NCI-H345 (cell line): ENCODE measurements at regions not wholly inside any gene's neighbourhood (a gene's known extent, or its start where the extent isn't known, plus 50 kb on each side); places are given as distances from the start of the nearest gene placed in this dataset.
"Not testable (repeated sequence)": the region's sequence is repeated elsewhere in the genome, so short reads cannot be mapped to it uniquely, and the experiment has no call there.

ENCODE experiments used
- DNase-seq: peaks from one replicate; lab custom pipeline; 2025; lab: John Stamatoyannopoulos, UW

- no peak for DNase-seq
These were observed 961.9 kb downstream of the TMEM121 start for GRCh38 chr14:106488291-106488690.

DNA sequence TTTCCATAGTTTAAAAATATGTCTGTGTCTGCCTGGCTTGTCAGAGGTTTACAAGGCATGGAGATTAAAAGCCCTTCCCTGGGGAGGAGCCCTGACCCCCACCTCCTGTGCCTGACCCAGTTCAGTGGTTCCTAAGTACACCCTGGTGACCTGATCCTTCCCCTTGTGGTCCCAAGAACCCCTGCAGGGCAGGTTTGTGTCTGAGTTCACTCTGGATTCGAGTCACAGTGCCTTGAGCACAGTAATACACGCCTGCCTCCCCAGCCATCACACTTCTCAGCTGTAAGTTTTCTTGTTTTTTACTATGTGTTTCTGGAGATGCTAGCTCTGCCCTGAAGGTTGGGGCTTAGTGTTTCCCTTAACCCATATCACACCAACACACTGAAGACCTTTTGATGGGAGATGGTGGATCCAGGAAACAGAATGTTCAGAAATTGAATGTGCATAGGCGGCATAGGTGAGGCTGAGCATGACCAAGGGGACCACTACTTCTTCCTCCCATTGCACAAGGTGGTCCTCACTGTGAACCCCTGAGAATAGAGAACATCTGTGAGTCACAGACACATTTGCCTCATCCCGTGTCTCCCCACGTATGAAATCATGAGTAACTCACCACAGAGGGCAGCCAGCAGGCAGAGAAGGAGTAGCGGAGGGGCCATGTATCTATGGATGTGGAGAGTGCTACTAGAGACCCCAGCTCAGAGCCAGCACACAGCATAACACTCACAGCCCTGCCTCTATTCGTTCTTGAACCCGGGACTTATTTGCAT, 962.9 kb downstream of the TMEM121 start:
- no peak for DNase-seq

- DNase-seq, result no peak
These were observed 964.1 kb downstream of the TMEM121 start for GRCh38 chr14:106490442-106490841.

DNA sequence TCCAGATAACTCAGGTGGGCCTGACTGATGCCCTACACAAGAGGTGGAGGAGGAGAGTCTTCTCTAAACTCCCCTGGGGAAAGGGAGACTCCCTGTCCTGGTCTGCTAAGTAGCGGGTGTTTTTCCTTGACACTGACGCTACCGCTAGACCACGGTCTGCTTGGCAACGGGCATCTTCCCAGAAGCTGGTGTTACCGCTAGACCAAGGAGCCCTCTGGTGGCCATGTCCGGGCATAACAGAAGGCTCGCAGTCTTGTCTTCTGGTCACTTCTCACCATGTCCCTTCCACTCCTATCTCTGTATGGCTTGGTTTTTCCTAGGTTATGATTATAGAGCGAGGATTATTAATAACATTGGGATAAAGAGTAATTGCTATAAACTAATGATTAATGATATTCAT, 965.5 kb downstream of the TMEM121 start:
- no peak for DNase-seq

DNA sequence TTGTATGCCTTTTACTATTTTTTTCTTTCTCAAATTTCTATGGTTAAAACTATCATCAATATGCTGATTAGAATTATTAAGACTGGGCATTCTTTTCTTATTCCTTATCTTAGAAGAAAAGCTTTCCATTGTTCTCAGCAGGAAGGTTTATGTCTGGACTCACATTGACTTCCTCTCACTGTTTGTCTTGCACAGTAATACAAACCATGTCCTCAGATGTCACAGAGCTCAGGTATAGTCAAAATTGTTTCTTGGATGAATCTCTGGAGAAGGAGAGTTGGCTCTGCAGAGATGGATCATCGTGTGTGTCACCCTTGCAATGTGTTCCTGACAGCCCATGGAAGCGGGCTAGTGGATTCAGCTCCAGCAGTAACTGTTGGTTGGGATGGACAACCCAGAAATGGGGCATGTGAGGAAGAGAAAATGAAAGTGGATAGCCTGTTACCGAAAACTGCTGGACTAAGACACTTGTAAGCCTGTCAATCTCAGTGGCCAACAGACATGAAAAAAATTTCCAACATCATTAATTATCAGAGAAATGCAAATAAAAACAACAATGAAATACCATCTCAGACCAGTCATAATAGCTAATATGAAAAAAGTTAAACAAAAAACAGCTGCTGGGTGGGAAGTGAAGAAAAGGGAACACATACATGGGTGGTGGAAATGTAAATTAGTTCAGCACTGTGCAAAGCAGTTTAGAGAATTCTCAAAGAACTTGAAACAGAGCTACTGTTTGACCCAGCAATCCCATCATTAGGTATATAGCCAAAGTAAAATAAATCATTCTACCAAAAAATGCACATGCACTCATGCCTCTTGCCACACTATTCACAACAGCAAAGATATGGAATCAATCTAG, 967.8 kb downstream of the TMEM121 start:
- DNase-seq, result no peak

- DNase-seq, result no peak
These were observed 974.2 kb downstream of the TMEM121 start for GRCh38 chr14:106500571-106500970.

- no peak for DNase-seq
These were observed 975.5 kb downstream of the TMEM121 start for GRCh38 chr14:106501898-106502297.

DNA sequence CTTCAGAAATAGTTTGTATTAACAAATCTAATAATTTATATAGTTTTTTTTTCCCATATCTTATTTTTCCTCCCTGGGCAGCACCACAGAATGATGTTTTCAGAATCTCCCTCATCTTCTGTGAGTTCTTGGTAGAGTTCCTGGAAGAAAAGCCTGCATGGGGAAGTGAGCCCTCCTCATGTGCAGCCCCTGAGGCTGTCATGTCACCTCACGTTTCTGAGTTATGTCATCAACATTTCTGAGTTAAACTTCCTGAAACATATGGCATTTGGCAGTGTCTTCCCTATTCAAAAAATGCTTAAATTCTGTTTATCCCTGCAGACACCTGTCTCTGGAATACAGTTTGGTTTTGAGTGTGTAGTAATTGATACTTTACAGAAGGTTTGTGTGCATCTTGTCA, 979.0 kb downstream of the TMEM121 start:
- DNase-seq, result no peak

GRCh38 chr14:106506881-106507305, 980.5 kb downstream of the TMEM121 start:
- DNase-seq, result no peak

- no peak for DNase-seq
These were observed 981.0 kb downstream of the TMEM121 start for GRCh38 chr14:106507354-106507753.

DNA sequence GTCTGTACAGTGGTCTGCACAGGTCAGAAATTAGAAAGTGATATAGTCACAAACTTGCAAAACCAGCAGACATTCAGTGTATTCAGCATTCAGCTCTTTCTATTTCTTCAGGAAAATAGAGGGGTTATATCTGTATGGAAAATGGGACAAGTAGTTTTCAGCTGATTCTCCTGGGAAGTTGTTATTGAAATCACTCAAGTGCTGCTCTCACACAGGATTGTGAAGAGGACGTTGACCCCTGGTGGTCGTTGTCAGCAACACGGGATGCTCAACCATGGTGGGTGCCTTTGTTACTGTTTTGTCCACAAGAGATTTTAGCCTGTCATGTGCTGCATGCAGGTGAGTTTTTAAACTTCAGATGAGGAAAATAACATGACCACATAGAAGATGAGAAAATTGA, 981.8 kb downstream of the TMEM121 start:
- DNase-seq, result no peak

- DNase-seq, result no peak
These were observed 982.8 kb downstream of the TMEM121 start for GRCh38 chr14:106509176-106509575.

- DNase-seq, result no peak
These were observed 983.4 kb downstream of the TMEM121 start for GRCh38 chr14:106509807-106510206.

GRCh38 chr14:106511006-106511799, 984.8 kb downstream of the TMEM121 start:
- no peak for DNase-seq

- DNase-seq, result no peak
These were observed 985.4 kb downstream of the TMEM121 start for GRCh38 chr14:106511800-106512198.

DNA sequence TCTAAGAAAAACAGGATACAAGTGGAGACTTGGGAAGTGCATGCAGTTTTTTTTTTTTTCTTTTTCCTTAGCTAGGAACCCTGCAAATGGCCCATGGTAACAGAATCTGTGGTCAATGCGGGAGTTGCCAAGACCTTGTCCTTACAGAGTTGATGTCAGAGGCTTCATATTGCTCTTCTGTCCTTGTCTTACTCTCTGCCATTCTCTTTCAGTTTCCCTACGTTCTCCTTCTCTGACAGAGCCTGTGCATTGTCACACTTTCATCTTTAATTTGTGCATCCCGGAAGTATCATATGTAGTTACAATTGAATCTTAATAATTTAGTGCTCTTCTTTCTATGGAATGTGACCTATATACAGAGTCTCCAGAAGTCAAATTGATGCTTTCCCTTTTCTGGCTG, 986.9 kb downstream of the TMEM121 start:
- no peak for DNase-seq

DNA sequence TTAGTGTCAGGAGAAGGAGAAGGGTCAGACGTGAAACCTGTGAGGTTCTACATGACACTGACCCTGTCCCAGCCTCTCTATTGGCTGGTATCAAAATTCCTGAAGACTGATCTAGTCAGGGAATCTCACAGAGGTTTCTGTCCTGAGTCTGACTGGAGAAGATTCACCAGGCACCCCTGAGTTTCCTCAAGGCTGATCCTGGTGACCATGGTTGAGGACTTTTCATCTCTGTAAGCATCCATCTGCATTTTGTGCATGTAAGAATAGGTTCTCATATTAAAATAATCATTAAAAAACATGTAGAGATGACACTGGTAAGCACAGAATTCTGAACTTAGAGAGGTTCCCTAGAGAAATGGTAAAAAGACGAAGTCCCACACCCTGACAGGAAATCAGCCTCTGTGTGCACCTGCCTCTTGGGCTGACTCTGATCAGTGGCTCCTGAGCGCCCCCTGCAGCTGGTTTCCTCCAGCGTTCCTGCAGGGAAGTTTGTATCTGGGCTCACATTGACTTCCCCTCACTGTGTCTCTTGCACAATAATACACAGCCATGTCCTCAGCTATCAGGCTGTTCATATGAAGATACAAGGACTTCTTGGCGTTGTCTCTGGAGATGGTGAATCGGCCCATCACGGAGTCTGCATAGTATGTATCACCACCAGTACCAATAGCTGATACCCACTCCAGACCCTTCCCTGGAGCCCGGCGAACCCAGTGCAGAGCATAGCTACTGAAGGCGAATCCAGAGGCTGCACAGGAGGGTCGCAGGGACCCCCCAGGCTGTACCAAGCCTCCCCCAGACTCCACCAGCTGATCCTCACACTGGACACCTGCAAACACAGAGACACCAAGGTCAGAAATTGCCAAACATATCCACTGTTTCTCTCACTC, 991.9 kb downstream of the TMEM121 start:
- peak; percentile 28 for DNase-seq

- DNase-seq, result not testable (repeated sequence)
These were observed 995.7 kb downstream of the TMEM121 start for GRCh38 chr14:106522118-106522517.

GRCh38 chr14:106522990-106523389, 996.6 kb downstream of the TMEM121 start:
- DNase-seq, result no peak

GRCh38 chr14:106528717-106529116, 1002.3 kb downstream of the TMEM121 start:
- no peak for DNase-seq

- no peak for DNase-seq
These were observed 1003.6 kb downstream of the TMEM121 start for GRCh38 chr14:106530031-106530422.
